Smooth muscle cell (in vitro differentiated cells): ENCODE measurements at regions not wholly inside any gene's neighbourhood (a gene's known extent, or its start where the extent isn't known, plus 50 kb on each side); places are given as distances from the start of the nearest gene placed in this dataset.

Source experiments
- DNase-seq: peaks from one replicate; lab custom pipeline; 2025; ENCODE audit not compliant: unreplicated experiment; lab: John Stamatoyannopoulos, UW
- H2AFZ ChIP-seq: fragments of 200-600 bp; sonication (generic); 2 replicates; pipeline ENCODE4 v1.6.0; 2016; ENCODE audit warnings: antibody characterized with exemption, low read depth, mild to moderate bottlenecking
- H3F3A ChIP-seq: fragments of 200-600 bp; sonication (generic); 2 replicates; pipeline ENCODE4 v1.6.0; 2017; ENCODE audit warnings: antibody characterized with exemption, low read depth
- H3K27ac ChIP-seq: fragments of 200-600 bp; sonication (generic); 2 replicates; pipeline ENCODE4 v1.5.1; 2016; ENCODE audit warnings: low read depth, mild to moderate bottlenecking
- H3K27me3 ChIP-seq: fragments of 200-600 bp; sonication (generic); 2 replicates; pipeline ENCODE4 v1.6.1; 2016; ENCODE audit warnings: low read depth, mild to moderate bottlenecking
- H3K36me3 ChIP-seq: fragments of 200-600 bp; sonication (generic); 2 replicates; pipeline ENCODE4 v1.5.1; 2016; ENCODE audit warnings: low read depth
- H3K4me1 ChIP-seq: fragments of 200-600 bp; sonication (generic); 2 replicates; pipeline ENCODE4 v1.5.1; 2016; ENCODE audit warnings: low read depth
- H3K4me2 ChIP-seq: fragments of 200-600 bp; sonication (generic); 2 replicates; pipeline ENCODE4 v1.6.0; 2016; ENCODE audit warnings: mild to moderate bottlenecking
- H3K4me3 ChIP-seq: fragments of 200-600 bp; sonication (generic); 2 replicates; pipeline ENCODE4 v1.5.1; 2016; ENCODE audit warnings: mild to moderate bottlenecking
- H3K79me2 ChIP-seq: fragments of 200-600 bp; sonication (generic); 2 replicates; pipeline ENCODE4 v1.6.0; 2016; ENCODE audit warnings: low read depth, mild to moderate bottlenecking
- H3K9ac ChIP-seq: fragments of 200-600 bp; sonication (generic); 2 replicates; pipeline ENCODE4 v1.6.0; 2016; ENCODE audit warnings: low read depth
- H3K9me3 ChIP-seq: fragments of 200-600 bp; sonication (generic); replicated peaks from 2 replicates; pipeline ENCODE4 v1.5.1; 2016; ENCODE audit warnings: low read depth
- H4K20me1 ChIP-seq: fragments of 200-600 bp; sonication (generic); 2 replicates; pipeline ENCODE4 v1.6.0; 2016; ENCODE audit warnings: low read depth
- WGBS: methylation state at CpG from one replicate; pipeline ENCODE4 v1.1.7; 2016; ENCODE audit warnings: low lambda C conversion rate; 5-methylcytosine and 5-hydroxymethylcytosine counted together
- TF ChIP-seq, protein P1 (sequence below): fragments of 200-600 bp; sonication (generic); IDR thresholded peaks from 2 replicates; pipeline ENCODE4 v1.5.1; 2017; ENCODE audit warnings: borderline replicate concordance, mild to moderate bottlenecking, antibody characterized with exemption; ENCODE audit not compliant: insufficient read depth, poor library complexity, severe bottlenecking

DNA sequence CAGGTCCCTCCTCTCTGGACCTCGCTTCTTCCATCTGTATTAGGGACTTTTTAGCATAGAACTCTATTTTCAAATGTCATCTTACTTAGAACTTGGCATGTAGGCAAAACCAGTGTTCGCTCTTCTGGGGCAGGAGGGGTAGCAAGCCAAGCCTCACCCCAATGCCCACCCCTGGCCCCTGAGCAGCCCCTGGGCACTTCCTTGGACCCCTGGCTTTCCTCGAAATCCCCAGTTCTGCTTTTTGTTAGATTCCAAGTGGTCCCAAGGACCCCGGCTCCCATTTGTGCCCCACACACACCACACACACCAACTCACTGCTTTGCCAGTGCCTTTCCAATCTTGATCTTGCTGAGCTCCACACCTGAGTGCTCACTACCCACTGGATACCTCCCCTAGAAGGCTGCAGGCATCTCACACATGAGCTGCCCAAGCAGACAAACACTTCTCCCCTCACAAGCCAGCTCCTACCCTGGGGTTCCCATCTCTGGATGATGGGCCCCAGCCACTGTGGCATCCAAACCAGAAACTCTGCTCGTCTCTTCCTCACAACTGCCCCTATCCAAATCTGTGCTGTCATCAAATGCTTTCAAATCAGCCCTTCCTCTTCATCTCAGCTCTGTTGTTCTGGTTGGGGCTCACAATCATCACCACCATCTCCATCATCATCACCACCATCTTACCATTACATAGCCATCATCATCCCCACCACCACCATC lies 167.9 kb upstream of the ZMIZ1 start:
- Histone ChIP-seq H2AFZ (no peak overlapping the region), H3K27me3 (no peaks in the 10 kb centered on the region), H4K20me1 (no peaks in the 10 kb centered on the region), H3K79me2 (no peaks in the 10 kb centered on the region), H3K4me3 (no peak overlapping the region), H3F3A (no peaks in the 10 kb centered on the region), H3K9ac (no peak overlapping the region), H3K4me1 (peaks cover 4% of the 10 kb centered on the region), H3K9me3 (no peaks in the 10 kb centered on the region), H3K4me2 (no peak overlapping the region), H3K36me3 (no peaks in the 10 kb centered on the region), H3K27ac (no peak overlapping the region)
- WGBS = 89% methylated on average over 5 of the region's 5 CpGs
- TF ChIP-seq, protein P1, sequence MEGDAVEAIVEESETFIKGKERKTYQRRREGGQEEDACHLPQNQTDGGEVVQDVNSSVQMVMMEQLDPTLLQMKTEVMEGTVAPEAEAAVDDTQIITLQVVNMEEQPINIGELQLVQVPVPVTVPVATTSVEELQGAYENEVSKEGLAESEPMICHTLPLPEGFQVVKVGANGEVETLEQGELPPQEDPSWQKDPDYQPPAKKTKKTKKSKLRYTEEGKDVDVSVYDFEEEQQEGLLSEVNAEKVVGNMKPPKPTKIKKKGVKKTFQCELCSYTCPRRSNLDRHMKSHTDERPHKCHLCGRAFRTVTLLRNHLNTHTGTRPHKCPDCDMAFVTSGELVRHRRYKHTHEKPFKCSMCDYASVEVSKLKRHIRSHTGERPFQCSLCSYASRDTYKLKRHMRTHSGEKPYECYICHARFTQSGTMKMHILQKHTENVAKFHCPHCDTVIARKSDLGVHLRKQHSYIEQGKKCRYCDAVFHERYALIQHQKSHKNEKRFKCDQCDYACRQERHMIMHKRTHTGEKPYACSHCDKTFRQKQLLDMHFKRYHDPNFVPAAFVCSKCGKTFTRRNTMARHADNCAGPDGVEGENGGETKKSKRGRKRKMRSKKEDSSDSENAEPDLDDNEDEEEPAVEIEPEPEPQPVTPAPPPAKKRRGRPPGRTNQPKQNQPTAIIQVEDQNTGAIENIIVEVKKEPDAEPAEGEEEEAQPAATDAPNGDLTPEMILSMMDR = no peak
- DNase-seq = no peak

DNA sequence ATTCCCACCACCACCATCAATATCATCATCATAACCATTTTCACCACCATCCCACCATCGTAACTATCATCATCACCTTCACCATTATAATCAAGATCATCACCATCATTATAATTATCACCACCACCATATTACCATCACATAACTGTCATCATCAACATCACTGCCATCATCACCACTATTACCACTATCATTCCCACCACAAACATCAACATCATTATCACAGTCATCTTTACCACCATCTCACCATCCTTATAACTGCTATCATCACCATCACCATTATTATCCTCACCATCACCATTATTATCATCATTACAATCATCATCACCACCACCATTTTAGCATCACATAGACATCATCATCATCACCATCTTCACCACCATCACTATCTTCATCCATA lies 167.1 kb upstream of the ZMIZ1 start:
- no peaks in the 10 kb centered on the region for H3K9me3 ChIP-seq
- no peak overlapping the region for H3K9ac ChIP-seq
- no peaks in the 10 kb centered on the region for H4K20me1 ChIP-seq
- no peaks in the 10 kb centered on the region for H3K4me1 ChIP-seq
- H3K36me3 ChIP-seq = no peaks in the 10 kb centered on the region
- H3K4me2 ChIP-seq = no peak overlapping the region
- TF ChIP-seq, protein P1 = no peak
- no peaks in the 10 kb centered on the region for H3K27me3 ChIP-seq
- DNase-seq = no peak
- 96% methylated on average over 1 of the region's 1 CpG for WGBS
- no peak overlapping the region for H2AFZ ChIP-seq
- H3F3A ChIP-seq = no peaks in the 10 kb centered on the region
- no peaks in the 10 kb centered on the region for H3K79me2 ChIP-seq
- H3K4me3 ChIP-seq = no peak overlapping the region
- H3K27ac ChIP-seq = no peak overlapping the region

DNA sequence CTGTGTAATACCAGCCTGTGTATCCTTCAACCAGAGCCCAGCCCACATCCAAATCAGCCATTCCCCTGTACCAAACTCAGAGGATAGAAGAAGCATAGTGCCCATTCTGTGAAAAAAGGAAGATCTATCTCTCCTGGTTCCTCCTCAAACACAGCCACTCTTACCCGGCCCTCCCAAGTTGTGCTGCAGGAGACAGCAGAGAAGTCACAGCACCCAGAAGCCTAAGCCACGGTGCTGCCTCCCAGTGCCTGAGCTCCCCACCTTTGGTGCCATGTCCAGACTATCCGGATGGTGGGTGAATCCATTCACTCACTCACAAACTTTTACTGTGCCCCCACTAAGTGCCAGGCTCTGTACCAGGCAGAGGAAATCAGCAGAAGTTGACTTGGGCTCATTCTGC lies 166.0 kb upstream of the ZMIZ1 start:
- H3K27ac ChIP-seq = no peak overlapping the region
- 93% methylated on average over 3 of the region's 3 CpGs for WGBS
- H3K27me3 ChIP-seq = no peaks in the 10 kb centered on the region
- H3F3A ChIP-seq = no peaks in the 10 kb centered on the region
- H3K79me2 ChIP-seq = no peaks in the 10 kb centered on the region
- H2AFZ ChIP-seq = no peak overlapping the region
- no peaks in the 10 kb centered on the region for H4K20me1 ChIP-seq
- no peaks in the 10 kb centered on the region for H3K4me1 ChIP-seq
- H3K36me3 ChIP-seq = no peaks in the 10 kb centered on the region
- no peak overlapping the region for H3K9ac ChIP-seq
- H3K4me2 ChIP-seq = no peak overlapping the region
- no peak for DNase-seq
- no peaks in the 10 kb centered on the region for H3K9me3 ChIP-seq
- H3K4me3 ChIP-seq = no peak overlapping the region
- TF ChIP-seq, protein P1 = no peak

DNA sequence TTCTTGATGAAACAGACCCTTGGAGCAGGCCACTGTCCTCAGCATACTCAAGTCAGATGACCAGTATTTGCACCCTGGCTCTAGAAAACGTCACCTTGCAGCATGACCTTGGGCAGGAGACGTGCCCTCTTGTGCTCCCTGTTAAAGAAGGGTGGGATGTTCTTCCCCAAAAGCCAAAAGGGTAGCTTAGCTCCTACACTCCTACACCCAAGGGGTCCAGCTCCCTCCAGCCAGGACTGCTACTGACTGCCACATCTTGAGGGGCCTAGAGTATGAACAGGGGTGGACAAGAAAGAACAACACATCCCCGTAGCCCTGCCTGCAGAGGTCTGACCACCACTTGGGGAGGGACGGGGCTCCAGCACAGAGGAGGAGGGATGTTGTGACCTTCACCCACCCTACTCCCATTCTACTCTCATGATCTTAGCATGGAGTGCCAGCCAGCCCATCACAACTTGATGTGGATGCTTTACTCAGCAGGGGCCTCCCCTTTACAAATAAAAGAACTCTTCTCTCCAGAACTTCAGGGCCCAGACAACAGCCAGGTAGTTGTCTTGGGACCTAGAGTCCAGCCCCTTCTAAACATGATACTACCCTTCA lies 165.3 kb upstream of the ZMIZ1 start:
- TF ChIP-seq, protein P1 = no peak
- H3K4me2 ChIP-seq = no peak overlapping the region
- DNase-seq = no peak
- H3K27me3 ChIP-seq = no peaks in the 10 kb centered on the region
- 72% methylated on average over 4 of the region's 4 CpGs for WGBS
- no peak overlapping the region for H2AFZ ChIP-seq
- H3F3A ChIP-seq = no peaks in the 10 kb centered on the region
- no peaks in the 10 kb centered on the region for H3K4me1 ChIP-seq
- no peak overlapping the region for H3K27ac ChIP-seq
- no peaks in the 10 kb centered on the region for H3K79me2 ChIP-seq
- H3K36me3 ChIP-seq = no peaks in the 10 kb centered on the region
- H4K20me1 ChIP-seq = no peaks in the 10 kb centered on the region
- no peak overlapping the region for H3K9ac ChIP-seq
- no peaks in the 10 kb centered on the region for H3K9me3 ChIP-seq
- H3K4me3 ChIP-seq = no peak overlapping the region
